Central memory CD4-positive, alpha-beta T cell (primary cell): ENCODE measurements at regions not wholly inside any gene's neighbourhood (a gene's known extent, or its start where the extent isn't known, plus 50 kb on each side); places are given as distances from the start of the nearest gene placed in this dataset.
A peak's percentile ranks its signal among the peaks of the same experiment; 100 is the strongest.
"Not testable (repeated sequence)": the region's sequence is repeated elsewhere in the genome, so short reads cannot be mapped to it uniquely, and the experiment has no call there.

ENCODE experiments used
- DNase-seq: peaks from one replicate; pipeline ENCODE4 v3.0.0; 2022

DNA sequence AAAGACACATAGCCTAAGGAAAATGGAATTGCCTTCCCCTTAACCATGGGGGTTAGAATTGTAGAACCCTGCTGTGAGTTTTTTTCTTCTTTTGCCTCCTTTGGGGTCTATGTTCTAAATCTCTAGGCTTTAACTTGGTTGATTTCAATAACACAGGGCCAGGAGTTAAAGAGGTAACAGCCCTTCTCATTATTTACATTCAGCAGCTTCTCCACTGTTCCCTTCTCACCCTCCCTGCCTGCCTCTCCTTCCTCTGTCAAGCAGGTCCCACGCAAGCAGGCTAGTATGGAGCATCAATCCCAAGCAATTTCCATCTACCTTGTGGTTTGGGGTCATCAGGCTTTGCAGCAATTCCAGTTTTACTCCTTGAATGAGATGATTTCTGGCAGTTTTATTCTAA, 236.1 kb upstream of the G2E3 start:
- no peak for DNase-seq

GRCh38 chr14:30330033-30330432, 228.9 kb upstream of the G2E3 start:
- no peak for DNase-seq

- DNase-seq: no peak
Observed at GRCh38 chr14:30330445-30330844, 228.5 kb upstream of the G2E3 start.

DNA sequence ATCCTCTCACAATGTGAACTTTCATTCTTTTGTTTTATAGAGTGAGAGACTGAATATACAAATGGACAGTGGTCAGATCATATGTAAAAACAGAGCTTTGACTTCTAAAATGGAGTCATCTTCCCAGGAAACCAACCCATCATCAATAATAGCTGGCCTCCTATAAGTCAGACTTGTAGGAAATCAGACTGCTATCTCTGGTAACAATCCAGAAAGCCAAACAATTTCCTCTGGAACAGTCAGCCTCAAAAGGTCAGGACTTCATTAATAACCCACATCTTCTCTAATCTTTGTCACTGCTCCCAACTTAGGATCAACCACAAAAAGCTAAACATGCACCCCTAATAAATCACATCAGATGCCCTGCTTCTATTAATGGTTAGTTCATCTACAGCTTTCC, 227.9 kb upstream of the G2E3 start:
- no peak for DNase-seq

GRCh38 chr14:30332374-30332773, 226.6 kb upstream of the G2E3 start:
- DNase-seq: no peak

- no peak for DNase-seq
Observed at GRCh38 chr14:30333934-30334333, 225.0 kb upstream of the G2E3 start.

DNA sequence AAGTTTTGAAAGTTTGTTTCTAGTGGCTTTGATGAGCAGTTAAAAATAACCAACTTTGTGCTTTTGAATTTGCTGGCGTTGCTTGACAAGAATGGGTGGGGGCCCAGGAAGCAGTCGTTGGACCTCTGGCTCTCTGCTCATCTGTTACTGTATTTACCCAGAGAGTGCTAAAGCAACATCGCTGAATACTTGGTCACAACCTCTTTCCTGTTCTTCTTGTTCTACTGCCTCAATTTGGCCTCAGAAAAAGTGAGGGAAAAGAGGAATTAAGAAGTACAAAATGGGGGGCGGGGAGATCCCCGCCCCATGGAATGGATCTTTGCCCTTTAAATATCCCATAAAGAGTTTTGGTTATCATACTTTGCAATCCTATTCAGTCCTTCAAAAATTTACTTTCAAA, 221.5 kb upstream of the G2E3 start:
- DNase-seq: no peak

DNA sequence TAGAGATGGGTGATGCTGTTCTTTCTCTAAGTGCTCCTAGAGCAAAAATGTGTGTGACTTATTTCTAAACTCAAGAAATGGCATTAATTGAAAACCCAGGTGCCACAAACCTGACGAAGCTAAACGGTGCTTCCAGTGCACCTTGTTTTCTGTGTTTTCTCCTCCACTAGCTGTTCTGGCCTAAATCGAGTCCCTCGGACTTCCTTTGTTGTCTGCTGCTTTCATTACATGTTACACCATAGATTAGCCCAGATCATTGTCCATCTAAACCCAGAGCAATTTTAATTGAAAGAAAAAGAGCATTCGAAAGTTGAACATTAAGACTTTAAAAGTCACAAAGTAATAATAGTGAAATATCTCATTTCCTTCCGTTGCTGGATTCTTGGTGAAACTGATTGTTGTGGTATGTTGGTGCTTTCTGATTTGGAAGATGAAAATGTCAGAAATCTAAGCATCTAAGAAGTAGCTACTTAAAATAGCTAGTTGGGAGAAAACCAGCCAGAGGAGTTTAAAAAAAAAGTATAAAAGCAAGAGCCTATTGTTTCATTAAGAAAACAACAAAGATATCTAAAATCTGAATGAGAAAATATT, 219.6 kb upstream of the G2E3 start:
- DNase-seq: no peak

DNA sequence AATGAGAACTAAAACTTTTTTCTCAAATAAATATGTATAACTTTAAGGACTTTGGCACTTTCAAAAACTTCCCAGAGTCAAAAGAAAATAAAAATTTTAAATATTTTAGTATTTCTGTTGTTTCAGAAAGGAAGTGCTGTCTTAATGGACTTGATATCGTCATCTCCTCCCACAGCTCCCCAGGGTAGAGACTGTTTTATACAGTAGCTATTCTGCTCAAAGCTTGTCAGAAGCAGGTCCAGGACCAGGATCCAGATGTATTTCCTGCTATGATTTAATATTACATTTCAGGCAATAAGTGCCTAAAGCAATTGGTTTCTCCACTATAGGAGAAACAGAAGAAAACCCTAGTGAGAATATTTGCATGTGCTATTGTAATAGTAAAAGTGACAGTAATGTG, 218.5 kb upstream of the G2E3 start:
- no peak for DNase-seq

DNA sequence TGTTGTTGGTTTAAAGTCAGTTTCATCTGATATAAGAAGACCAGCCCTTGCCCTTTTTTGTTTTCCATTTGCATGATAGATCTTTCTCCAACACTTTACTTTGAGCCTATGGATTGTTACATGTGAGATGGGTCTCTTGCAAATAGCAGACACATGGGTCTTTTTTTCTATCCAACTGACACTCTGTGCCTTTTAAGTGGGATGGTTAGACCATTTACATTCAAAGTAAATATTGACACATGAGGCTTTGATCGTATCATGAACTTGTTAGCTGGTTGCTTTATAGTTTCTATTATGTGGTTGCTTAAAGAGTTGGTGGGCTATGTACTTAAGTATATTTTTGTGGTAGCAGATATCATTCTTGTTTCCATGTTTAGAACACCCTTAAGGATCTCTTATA, 213.4 kb upstream of the G2E3 start:
- no peak for DNase-seq

DNA sequence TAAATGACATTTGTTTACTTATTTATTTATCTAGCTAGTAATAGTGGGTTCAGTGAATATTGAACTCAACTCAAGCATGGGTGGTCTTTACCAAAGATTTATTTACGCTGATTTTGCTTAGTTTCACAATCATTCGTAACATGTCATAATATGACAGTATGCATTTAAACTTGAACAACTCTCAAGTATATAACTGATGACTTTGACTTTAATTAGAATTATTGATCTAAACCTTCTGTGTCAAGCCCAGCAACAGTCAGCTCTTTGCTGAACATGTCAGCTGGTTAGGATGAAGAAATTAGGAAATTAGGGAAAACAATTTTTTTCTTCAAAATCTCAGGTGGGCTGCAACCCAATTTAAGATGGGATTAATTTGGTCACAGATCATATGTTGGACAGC, 210.5 kb upstream of the G2E3 start:
- DNase-seq: no peak

GRCh38 chr14:30349520-30349919, 209.4 kb upstream of the G2E3 start:
- no peak for DNase-seq

GRCh38 chr14:30354439-30354838, 204.5 kb upstream of the G2E3 start:
- no peak for DNase-seq

DNA sequence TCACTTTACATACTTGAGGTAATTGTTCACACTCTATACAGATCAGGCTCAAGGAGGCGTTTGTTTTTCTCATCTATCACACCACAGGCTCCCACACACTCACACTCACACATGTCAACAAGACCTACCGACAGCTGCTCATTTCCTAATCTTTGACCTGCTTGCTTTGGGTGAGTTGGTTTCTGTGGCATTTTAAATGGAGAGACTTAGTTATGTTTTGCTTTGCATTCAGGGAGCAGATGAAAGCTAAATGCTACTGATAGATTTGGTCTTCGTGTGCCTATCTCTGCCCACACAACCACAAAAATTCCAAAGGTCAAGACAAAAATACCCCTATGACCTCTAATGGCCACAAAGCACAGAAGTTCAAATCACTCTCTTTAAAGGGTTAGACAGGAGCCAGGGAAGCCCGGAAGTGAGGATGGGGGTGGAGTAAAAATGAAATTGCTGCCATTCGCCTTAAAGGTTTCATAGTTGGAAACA, 203.5 kb upstream of the G2E3 start:
- no peak for DNase-seq

- no peak for DNase-seq
Observed at GRCh38 chr14:30356438-30357202, 202.3 kb upstream of the G2E3 start.

DNA sequence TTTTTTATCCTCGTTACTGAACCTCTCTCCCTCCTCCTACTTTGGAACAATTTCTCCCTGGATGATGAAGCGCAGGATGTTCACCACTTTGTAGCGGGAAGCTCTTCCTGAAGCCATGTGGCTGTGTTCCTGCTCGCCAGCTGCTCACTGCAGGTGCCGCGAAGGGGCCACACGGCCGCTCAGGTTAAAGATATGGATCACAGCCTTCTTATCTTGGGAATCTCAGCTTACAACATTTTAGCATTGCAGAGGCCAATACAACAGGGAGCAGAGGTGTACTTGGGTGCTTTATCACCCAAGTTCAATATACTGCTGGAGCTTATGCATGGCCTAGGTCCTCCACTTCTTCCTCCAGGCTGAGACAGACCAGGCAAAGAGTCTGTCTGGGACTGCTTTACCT, 201.2 kb upstream of the G2E3 start:
- no peak for DNase-seq

GRCh38 chr14:30362369-30363218, 196.4 kb upstream of the G2E3 start:
- no peak for DNase-seq

DNA sequence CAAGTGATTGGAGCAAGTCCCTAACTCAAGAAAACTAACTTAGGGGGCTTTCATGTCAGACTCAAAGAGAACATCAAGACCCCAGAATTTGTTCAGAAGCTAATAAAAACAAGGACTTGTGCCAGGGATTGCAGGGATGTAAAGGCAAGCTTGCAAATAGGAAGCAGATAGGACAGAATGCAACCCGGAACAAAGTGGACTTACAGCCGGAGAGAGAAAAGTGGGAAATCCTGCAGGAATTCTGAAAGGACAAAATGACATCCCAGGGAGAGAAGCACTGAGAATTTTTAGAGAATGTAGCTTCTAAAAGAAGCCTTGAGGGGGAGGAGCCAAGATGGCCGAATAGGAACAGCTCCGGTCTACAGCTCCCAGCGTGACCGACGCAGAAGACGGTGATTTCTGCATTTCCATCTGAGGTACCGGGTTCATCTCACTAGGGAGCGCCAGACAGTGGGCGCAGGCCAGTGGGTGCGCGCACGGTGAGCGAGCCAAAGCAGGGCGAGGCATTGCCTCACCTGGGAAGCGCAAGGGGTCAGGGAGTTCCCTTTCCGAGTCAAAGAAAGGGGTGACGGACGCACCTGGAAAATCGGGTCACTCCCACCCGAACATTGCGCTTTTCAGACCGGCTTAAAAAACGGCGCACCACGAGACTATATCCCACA, 195.6 kb upstream of the G2E3 start:
- not testable (repeated sequence) for DNase-seq

GRCh38 chr14:30369502-30370180, 189.3 kb upstream of the G2E3 start:
- DNase-seq: no peak

GRCh38 chr14:30373053-30373452, 185.9 kb upstream of the G2E3 start:
- no peak for DNase-seq

- DNase-seq: no peak
Observed at GRCh38 chr14:30373526-30373925, 185.4 kb upstream of the G2E3 start.

- peak; percentile 22 for DNase-seq
Observed at GRCh38 chr14:30375296-30375892, 183.6 kb upstream of the G2E3 start.
